B cell (primary cell): ENCODE measurements at regions not wholly inside any gene's neighbourhood (a gene's known extent, or its start where the extent isn't known, plus 50 kb on each side); places are given as distances from the start of the nearest gene placed in this dataset.

Source experiments
- EZH2 ChIP-seq: IDR thresholded peaks from 2 replicates; pipeline ENCODE4 v1.6.1; 2012; ENCODE audit warnings: borderline replicate concordance, low read depth, mild to moderate bottlenecking, moderate library complexity, low read length; ENCODE audit not compliant: insufficient read depth, poor library complexity, severe bottlenecking
- TF ChIP-seq, protein P1 (sequence below): fragments of 200-600 bp; IDR thresholded peaks from one replicate; pipeline ENCODE4 v1.8.0; 2022; ENCODE audit warnings: antibody characterized with exemption, mild to moderate bottlenecking

DNA sequence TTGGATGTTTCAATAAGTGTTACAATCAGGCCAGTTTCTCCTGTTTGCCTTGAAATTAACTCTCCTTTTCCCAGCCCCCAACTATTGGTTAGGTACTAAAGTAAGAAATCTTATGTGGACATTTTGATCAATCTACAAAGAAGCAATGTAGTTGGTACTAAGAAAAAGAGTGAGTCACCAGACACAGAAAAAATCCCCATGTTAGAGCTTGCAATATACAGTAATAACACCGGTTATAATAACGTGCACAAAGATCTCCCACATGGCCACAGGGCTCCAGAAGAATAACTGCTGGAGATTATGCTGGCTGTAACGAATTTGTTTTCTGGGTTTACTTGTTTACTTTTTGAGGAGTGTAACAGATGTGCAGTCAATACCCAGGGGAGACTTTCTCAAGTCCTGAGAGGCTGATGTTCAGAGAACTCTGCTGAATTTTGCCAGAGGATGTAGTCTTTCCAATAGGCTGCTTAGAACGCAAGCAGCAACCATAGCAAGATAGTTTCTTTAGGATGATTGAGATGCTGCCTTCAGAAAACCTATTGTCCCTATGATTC, 166.2 kb upstream of the SPACA1 start:
- TF ChIP-seq, protein P1, sequence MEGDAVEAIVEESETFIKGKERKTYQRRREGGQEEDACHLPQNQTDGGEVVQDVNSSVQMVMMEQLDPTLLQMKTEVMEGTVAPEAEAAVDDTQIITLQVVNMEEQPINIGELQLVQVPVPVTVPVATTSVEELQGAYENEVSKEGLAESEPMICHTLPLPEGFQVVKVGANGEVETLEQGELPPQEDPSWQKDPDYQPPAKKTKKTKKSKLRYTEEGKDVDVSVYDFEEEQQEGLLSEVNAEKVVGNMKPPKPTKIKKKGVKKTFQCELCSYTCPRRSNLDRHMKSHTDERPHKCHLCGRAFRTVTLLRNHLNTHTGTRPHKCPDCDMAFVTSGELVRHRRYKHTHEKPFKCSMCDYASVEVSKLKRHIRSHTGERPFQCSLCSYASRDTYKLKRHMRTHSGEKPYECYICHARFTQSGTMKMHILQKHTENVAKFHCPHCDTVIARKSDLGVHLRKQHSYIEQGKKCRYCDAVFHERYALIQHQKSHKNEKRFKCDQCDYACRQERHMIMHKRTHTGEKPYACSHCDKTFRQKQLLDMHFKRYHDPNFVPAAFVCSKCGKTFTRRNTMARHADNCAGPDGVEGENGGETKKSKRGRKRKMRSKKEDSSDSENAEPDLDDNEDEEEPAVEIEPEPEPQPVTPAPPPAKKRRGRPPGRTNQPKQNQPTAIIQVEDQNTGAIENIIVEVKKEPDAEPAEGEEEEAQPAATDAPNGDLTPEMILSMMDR, result no peak
- no peak for TF ChIP-seq EZH2
